ENCODE measurements at regions not wholly inside any gene's neighbourhood (a gene's known extent, or its start where the extent isn't known, plus 50 kb on each side); places are given as distances from the start of the nearest gene placed in this dataset.

- no peak for TF ChIP-seq POLR2A (IDR thresholded peaks at IDR 0.05; ENCODE audit: low read length)
- TF ChIP-seq GATA1 (IDR thresholded peaks at IDR 0.05; ENCODE audit: low read depth, low read length): no peak
Observed at GRCh38 chr4:111391829-111392228, 753.4 kb upstream of the FAM241A start.
